22Rv1 (cell line): ENCODE measurements at regions not wholly inside any gene's neighbourhood (a gene's known extent, or its start where the extent isn't known, plus 50 kb on each side); places are given as distances from the start of the nearest gene placed in this dataset.

Experiments used
- ZFX ChIP-seq: fragments of 450-650 bp; IDR thresholded peaks from 2 replicates; pipeline ENCODE4 v1.6.1; 2017; ENCODE audit warnings: antibody characterized with exemption, borderline replicate concordance
- TF ChIP-seq, protein P1 (sequence below): fragments of 450-650 bp; IDR thresholded peaks from 2 replicates; pipeline ENCODE4 v1.5.1; 2017; ENCODE audit warnings: mild to moderate bottlenecking

DNA sequence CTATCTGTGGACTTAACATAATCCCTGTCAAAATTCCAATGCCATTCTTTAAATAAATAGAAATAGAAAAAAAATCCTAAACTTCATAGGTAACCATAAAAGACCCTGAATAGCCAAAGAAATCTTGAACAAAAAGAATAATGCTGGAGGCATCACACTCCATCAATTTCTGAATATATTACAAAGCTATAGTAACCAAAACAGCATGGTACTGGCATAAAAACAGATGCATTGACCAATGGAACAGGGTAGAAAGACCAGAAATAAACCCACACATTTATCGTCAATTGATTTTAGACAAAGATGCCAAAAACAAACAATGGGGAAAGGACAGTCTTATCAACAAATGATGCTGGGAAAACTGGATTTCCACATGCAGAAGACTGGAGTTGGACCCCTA is 205.7 kb downstream of the VAPA start:
- TF ChIP-seq, protein P1, sequence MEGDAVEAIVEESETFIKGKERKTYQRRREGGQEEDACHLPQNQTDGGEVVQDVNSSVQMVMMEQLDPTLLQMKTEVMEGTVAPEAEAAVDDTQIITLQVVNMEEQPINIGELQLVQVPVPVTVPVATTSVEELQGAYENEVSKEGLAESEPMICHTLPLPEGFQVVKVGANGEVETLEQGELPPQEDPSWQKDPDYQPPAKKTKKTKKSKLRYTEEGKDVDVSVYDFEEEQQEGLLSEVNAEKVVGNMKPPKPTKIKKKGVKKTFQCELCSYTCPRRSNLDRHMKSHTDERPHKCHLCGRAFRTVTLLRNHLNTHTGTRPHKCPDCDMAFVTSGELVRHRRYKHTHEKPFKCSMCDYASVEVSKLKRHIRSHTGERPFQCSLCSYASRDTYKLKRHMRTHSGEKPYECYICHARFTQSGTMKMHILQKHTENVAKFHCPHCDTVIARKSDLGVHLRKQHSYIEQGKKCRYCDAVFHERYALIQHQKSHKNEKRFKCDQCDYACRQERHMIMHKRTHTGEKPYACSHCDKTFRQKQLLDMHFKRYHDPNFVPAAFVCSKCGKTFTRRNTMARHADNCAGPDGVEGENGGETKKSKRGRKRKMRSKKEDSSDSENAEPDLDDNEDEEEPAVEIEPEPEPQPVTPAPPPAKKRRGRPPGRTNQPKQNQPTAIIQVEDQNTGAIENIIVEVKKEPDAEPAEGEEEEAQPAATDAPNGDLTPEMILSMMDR = no peak
- no peak for TF ChIP-seq ZFX
